Smooth muscle cell (in vitro differentiated cells): ENCODE measurements at regions not wholly inside any gene's neighbourhood (a gene's known extent, or its start where the extent isn't known, plus 50 kb on each side); places are given as distances from the start of the nearest gene placed in this dataset.
"Not testable (repeated sequence)": the region's sequence is repeated elsewhere in the genome, so short reads cannot be mapped to it uniquely, and the experiment has no call there.

ENCODE experiments used
- DNase-seq: peaks from one replicate; lab custom pipeline; 2025; ENCODE audit not compliant: unreplicated experiment; lab: John Stamatoyannopoulos, UW
- H2AFZ ChIP-seq: fragments of 200-600 bp; sonication (generic); 2 replicates; pipeline ENCODE4 v1.6.0; 2016; ENCODE audit warnings: antibody characterized with exemption, low read depth, mild to moderate bottlenecking
- H3F3A ChIP-seq: fragments of 200-600 bp; sonication (generic); 2 replicates; pipeline ENCODE4 v1.6.0; 2017; ENCODE audit warnings: antibody characterized with exemption, low read depth
- H3K27ac ChIP-seq: fragments of 200-600 bp; sonication (generic); 2 replicates; pipeline ENCODE4 v1.5.1; 2016; ENCODE audit warnings: low read depth, mild to moderate bottlenecking
- H3K27me3 ChIP-seq: fragments of 200-600 bp; sonication (generic); 2 replicates; pipeline ENCODE4 v1.6.1; 2016; ENCODE audit warnings: low read depth, mild to moderate bottlenecking
- H3K36me3 ChIP-seq: fragments of 200-600 bp; sonication (generic); 2 replicates; pipeline ENCODE4 v1.5.1; 2016; ENCODE audit warnings: low read depth
- H3K4me1 ChIP-seq: fragments of 200-600 bp; sonication (generic); 2 replicates; pipeline ENCODE4 v1.5.1; 2016; ENCODE audit warnings: low read depth
- H3K4me2 ChIP-seq: fragments of 200-600 bp; sonication (generic); 2 replicates; pipeline ENCODE4 v1.6.0; 2016; ENCODE audit warnings: mild to moderate bottlenecking
- H3K4me3 ChIP-seq: fragments of 200-600 bp; sonication (generic); 2 replicates; pipeline ENCODE4 v1.5.1; 2016; ENCODE audit warnings: mild to moderate bottlenecking
- H3K79me2 ChIP-seq: fragments of 200-600 bp; sonication (generic); 2 replicates; pipeline ENCODE4 v1.6.0; 2016; ENCODE audit warnings: low read depth, mild to moderate bottlenecking
- H3K9ac ChIP-seq: fragments of 200-600 bp; sonication (generic); 2 replicates; pipeline ENCODE4 v1.6.0; 2016; ENCODE audit warnings: low read depth
- H3K9me3 ChIP-seq: fragments of 200-600 bp; sonication (generic); replicated peaks from 2 replicates; pipeline ENCODE4 v1.5.1; 2016; ENCODE audit warnings: low read depth
- H4K20me1 ChIP-seq: fragments of 200-600 bp; sonication (generic); 2 replicates; pipeline ENCODE4 v1.6.0; 2016; ENCODE audit warnings: low read depth
- CTCF ChIP-seq: fragments of 200-600 bp; sonication (generic); IDR thresholded peaks from 2 replicates; pipeline ENCODE4 v1.5.1; 2017; ENCODE audit warnings: borderline replicate concordance, mild to moderate bottlenecking, antibody characterized with exemption; ENCODE audit not compliant: insufficient read depth, poor library complexity, severe bottlenecking
- WGBS: methylation state at CpG from one replicate; pipeline ENCODE4 v1.1.7; 2016; ENCODE audit warnings: low lambda C conversion rate; 5-methylcytosine and 5-hydroxymethylcytosine counted together

DNA sequence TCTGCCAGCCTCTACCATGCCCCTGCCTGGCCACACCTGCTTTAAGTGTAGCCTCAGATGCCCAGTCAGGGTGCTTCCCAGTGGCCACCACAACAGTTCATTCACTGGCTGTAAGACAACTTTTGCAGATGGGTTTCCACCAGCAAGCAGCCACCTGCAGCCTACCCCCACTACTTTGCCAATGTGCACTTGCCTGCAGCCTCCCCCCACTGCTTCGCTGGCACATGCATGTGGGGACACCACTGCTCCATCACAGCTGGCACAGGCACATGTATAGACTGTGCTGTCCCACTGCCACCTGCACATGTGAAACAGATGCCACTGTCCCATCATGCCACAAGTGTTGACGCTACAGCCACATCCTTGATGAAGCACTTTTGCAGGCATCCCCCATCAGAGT, 723.9 kb downstream of the SH3BGRL start:
- H3F3A ChIP-seq = no peaks in the 10 kb centered on the region
- 69% methylated on average over 2 of the region's 2 CpGs for WGBS
- no peaks in the 10 kb centered on the region for H3K27me3 ChIP-seq

DNA sequence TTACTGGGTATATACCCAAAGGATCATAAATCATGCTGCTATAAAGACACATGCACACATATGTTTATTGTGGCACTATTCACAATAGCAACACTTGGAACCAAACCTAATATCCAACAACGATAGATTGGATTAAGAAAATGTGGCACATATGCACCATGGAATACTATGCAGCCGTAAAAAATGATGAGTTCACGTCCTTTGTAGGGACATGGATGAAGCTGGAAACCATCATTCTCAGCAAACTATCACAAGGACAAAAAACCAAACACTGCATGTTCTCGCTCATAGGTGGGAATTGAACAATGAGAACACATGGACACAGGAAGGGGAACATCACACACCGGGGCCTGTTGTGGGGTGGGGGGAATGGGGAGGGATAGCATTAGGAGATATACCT, 744.0 kb downstream of the SH3BGRL start:
- H3K4me3 ChIP-seq, H3K79me2 ChIP-seq, H3K9ac ChIP-seq, H3K36me3 ChIP-seq, H3F3A ChIP-seq, H3K27me3 ChIP-seq, H3K27ac ChIP-seq, H3K4me2 ChIP-seq, H2AFZ ChIP-seq, DNase-seq, H3K4me1 ChIP-seq, H4K20me1 ChIP-seq: not testable (repeated sequence)
- WGBS = 78% methylated on average over 4 of the region's 5 CpGs
- H3K9me3 ChIP-seq = peaks cover 10% of the 10 kb centered on the region

More for the DNA sequence above, 723.9 kb downstream of the SH3BGRL start:
- Histone ChIP-seq H4K20me1 (no peaks in the 10 kb centered on the region), H3K9ac (no peak overlapping the region), H3K36me3 (no peaks in the 10 kb centered on the region), H3K9me3 (peaks cover 3% of the 10 kb centered on the region), H3K4me3 (no peak overlapping the region), H3K4me2 (no peak overlapping the region), H2AFZ (no peak overlapping the region), H3K79me2 (no peaks in the 10 kb centered on the region), H3K4me1 (no peaks in the 10 kb centered on the region), H3K27ac (no peak overlapping the region)
- TF ChIP-seq CTCF = no peak
- DNase-seq = no peak

- H2AFZ ChIP-seq = no peak overlapping the region
- H4K20me1 ChIP-seq = no peaks in the 10 kb centered on the region
- H3K4me2 ChIP-seq = no peak overlapping the region
- H3F3A ChIP-seq = no peaks in the 10 kb centered on the region
- H3K36me3 ChIP-seq = no peaks in the 10 kb centered on the region
- H3K27me3 ChIP-seq = no peaks in the 10 kb centered on the region
- H3K4me1 ChIP-seq = no peaks in the 10 kb centered on the region
- no peak for DNase-seq
- WGBS = 85% methylated on average over 14 of the region's 15 CpGs
- no peak overlapping the region for H3K27ac ChIP-seq
- no peak for TF ChIP-seq CTCF
- H3K79me2 ChIP-seq = no peaks in the 10 kb centered on the region
- peaks cover 10% of the 10 kb centered on the region for H3K9me3 ChIP-seq
- no peak overlapping the region for H3K4me3 ChIP-seq
- H3K9ac ChIP-seq = no peak overlapping the region
These were observed 755.4 kb downstream of the SH3BGRL start for GRCh38 chrX:81957318-81957717.

- H3K9ac ChIP-seq = no peak overlapping the region
- H3K27ac ChIP-seq = no peak overlapping the region
- peaks cover 6% of the 10 kb centered on the region for H3K9me3 ChIP-seq
- no peaks in the 10 kb centered on the region for H4K20me1 ChIP-seq
- H3F3A ChIP-seq = no peaks in the 10 kb centered on the region
- H2AFZ ChIP-seq = no peak overlapping the region
- H3K36me3 ChIP-seq = no peaks in the 10 kb centered on the region
- 44% methylated on average over 1 of the region's 1 CpG for WGBS
- no peak overlapping the region for H3K4me2 ChIP-seq
- H3K4me3 ChIP-seq = no peak overlapping the region
- H3K27me3 ChIP-seq = no peaks in the 10 kb centered on the region
- no peak for TF ChIP-seq CTCF
- H3K4me1 ChIP-seq = no peaks in the 10 kb centered on the region
- no peaks in the 10 kb centered on the region for H3K79me2 ChIP-seq
- DNase-seq = no peak
These were observed 756.1 kb downstream of the SH3BGRL start for GRCh38 chrX:81957900-81958545.
